NCI-H2081 treated with DMSO at 0.1 percent for 48 hours (cell line): ENCODE measurements at regions not wholly inside any gene's neighbourhood (a gene's known extent, or its start where the extent isn't known, plus 50 kb on each side); places are given as distances from the start of the nearest gene placed in this dataset.
"Not testable (repeated sequence)": the region's sequence is repeated elsewhere in the genome, so short reads cannot be mapped to it uniquely, and the experiment has no call there.

ENCODE experiments used
- DNase-seq: peaks from one replicate; lab custom pipeline; 2025; lab: John Stamatoyannopoulos, UW

GRCh38 chr6:71053475-71053874, 96.6 kb upstream of the B3GAT2 start:
- no peak for DNase-seq

- no peak for DNase-seq
Measured at GRCh38 chr6:71056656-71057055, 99.8 kb upstream of the B3GAT2 start.

GRCh38 chr6:71066153-71066552, 109.3 kb upstream of the B3GAT2 start:
- DNase-seq: no peak

GRCh38 chr6:71067816-71068215, 111.0 kb upstream of the B3GAT2 start:
- no peak for DNase-seq

GRCh38 chr6:71072508-71072907, 115.6 kb upstream of the B3GAT2 start:
- DNase-seq: no peak

- no peak for DNase-seq
Measured at GRCh38 chr6:71077655-71078054, 120.8 kb upstream of the B3GAT2 start.

- no peak for DNase-seq
Measured at GRCh38 chr6:71079677-71080076, 122.8 kb upstream of the B3GAT2 start.

GRCh38 chr6:71080133-71080532, 123.3 kb upstream of the B3GAT2 start:
- no peak for DNase-seq

GRCh38 chr6:71080826-71081225, 124.0 kb upstream of the B3GAT2 start:
- DNase-seq: no peak

- DNase-seq: no peak
Measured at GRCh38 chr6:71082033-71082650, 125.3 kb upstream of the B3GAT2 start.

- DNase-seq: no peak
Measured at GRCh38 chr6:71083308-71083820, 126.5 kb upstream of the B3GAT2 start.

- no peak for DNase-seq
Measured at GRCh38 chr6:71088166-71088565, 131.3 kb upstream of the B3GAT2 start.

- DNase-seq: no peak
Measured at GRCh38 chr6:71090217-71090616, 133.4 kb upstream of the B3GAT2 start.

- DNase-seq: no peak
Measured at GRCh38 chr6:71091167-71091566, 134.3 kb upstream of the B3GAT2 start.

- no peak for DNase-seq
Measured at GRCh38 chr6:71091956-71092355, 135.1 kb upstream of the B3GAT2 start.

- DNase-seq: not testable (repeated sequence)
Measured at GRCh38 chr6:71097264-71097663, 140.4 kb upstream of the B3GAT2 start.

GRCh38 chr6:71099649-71100048, 142.8 kb upstream of the B3GAT2 start:
- no peak for DNase-seq

- DNase-seq: no peak
Measured at GRCh38 chr6:71103130-71103529, 146.3 kb upstream of the B3GAT2 start.

GRCh38 chr6:71103641-71104040, 146.8 kb upstream of the B3GAT2 start:
- no peak for DNase-seq

GRCh38 chr6:71106276-71106675, 149.4 kb upstream of the B3GAT2 start:
- no peak for DNase-seq

- no peak for DNase-seq
Measured at GRCh38 chr6:71107911-71108420, 151.1 kb upstream of the B3GAT2 start.

- DNase-seq: no peak
Measured at GRCh38 chr6:71114544-71114943, 157.7 kb upstream of the B3GAT2 start.

- DNase-seq: no peak
Measured at GRCh38 chr6:71114986-71115385, 158.1 kb upstream of the B3GAT2 start.

GRCh38 chr6:71119560-71119959, 162.7 kb upstream of the B3GAT2 start:
- DNase-seq: no peak
